Cardiac muscle cell (in vitro differentiated cells and primary cell): ENCODE measurements at regions not wholly inside any gene's neighbourhood (a gene's known extent, or its start where the extent isn't known, plus 50 kb on each side); places are given as distances from the start of the nearest gene placed in this dataset.

Source experiments
- DNase-seq, 2 donors: peaks; one replicate each; pipeline versions ENCODE4 v3.0.0 to v3.0.0-alpha.2; 2010 to 2017; ENCODE audit warnings: low read depth in 1 of 2, low spot score in 1 of 2
- H3K27ac ChIP-seq: fragments of 200-600 bp; sonication (generic); 2 replicates; pipeline ENCODE4 v1.5.1; 2016
- H3K27me3 ChIP-seq: fragments of 200-600 bp; sonication (generic); 2 replicates; pipeline ENCODE4 v1.6.0; 2016; ENCODE audit warnings: control low read depth
- H3K36me3 ChIP-seq: fragments of 200-600 bp; sonication (generic); 2 replicates; pipeline ENCODE4 v1.5.1; 2016; ENCODE audit warnings: control low read depth
- H3K4me1 ChIP-seq: fragments of 200-600 bp; sonication (generic); 2 replicates; pipeline ENCODE4 v1.8.1; 2017; ENCODE audit warnings: low read depth, mild to moderate bottlenecking, mixed run types
- H3K4me3 ChIP-seq: fragments of 200-600 bp; sonication (generic); 2 replicates; pipeline ENCODE4 v1.5.1; 2016; ENCODE audit warnings: mild to moderate bottlenecking
- H3K9me3 ChIP-seq: fragments of 200-600 bp; sonication (generic); 2 replicates; pipeline ENCODE4 v1.5.1; 2017; ENCODE audit warnings: low read depth, mild to moderate bottlenecking, control low read depth
- CTCF ChIP-seq: IDR thresholded peaks from 2 replicates; pipeline ENCODE4 v1.5.1; 2012; ENCODE audit warnings: low read depth, mild to moderate bottlenecking, low read length

- no peaks in the 10 kb centered on the region for H3K36me3 ChIP-seq
- H3K4me1 ChIP-seq: no peaks in the 10 kb centered on the region
- H3K4me3 ChIP-seq: no peak overlapping the region
- no peak overlapping the region for H3K27ac ChIP-seq
- H3K27me3 ChIP-seq: no peaks in the 10 kb centered on the region
- no peak for TF ChIP-seq CTCF
- no peaks in the 10 kb centered on the region for H3K9me3 ChIP-seq
- no peak for DNase-seq
These were observed 451.1 kb downstream of the BRINP1 start for GRCh38 chr9:118918180-118918579.

- no peak for DNase-seq
- H3K4me1 ChIP-seq: peaks cover 6% of the 10 kb centered on the region
- no peaks in the 10 kb centered on the region for H3K27me3 ChIP-seq
- no peak overlapping the region for H3K4me3 ChIP-seq
- H3K9me3 ChIP-seq: no peaks in the 10 kb centered on the region
- H3K27ac ChIP-seq: no peak overlapping the region
- TF ChIP-seq CTCF: no peak
- no peaks in the 10 kb centered on the region for H3K36me3 ChIP-seq
These were observed 440.5 kb downstream of the BRINP1 start for GRCh38 chr9:118928722-118929121.

- H3K9me3 ChIP-seq: no peaks in the 10 kb centered on the region
- H3K27ac ChIP-seq: no peak overlapping the region
- no peak overlapping the region for H3K4me3 ChIP-seq
- H3K36me3 ChIP-seq: no peaks in the 10 kb centered on the region
- DNase-seq: no peak
- no peak for TF ChIP-seq CTCF
- H3K27me3 ChIP-seq: no peaks in the 10 kb centered on the region
- H3K4me1 ChIP-seq: peaks cover 6% of the 10 kb centered on the region
These were observed 439.9 kb downstream of the BRINP1 start for GRCh38 chr9:118929287-118929686.

- TF ChIP-seq CTCF: no peak
- peaks cover 6% of the 10 kb centered on the region for H3K4me1 ChIP-seq
- H3K36me3 ChIP-seq: no peaks in the 10 kb centered on the region
- DNase-seq: no peak
- no peak overlapping the region for H3K27ac ChIP-seq
- H3K9me3 ChIP-seq: no peaks in the 10 kb centered on the region
- H3K4me3 ChIP-seq: no peak overlapping the region
- no peaks in the 10 kb centered on the region for H3K27me3 ChIP-seq
These were observed 437.3 kb downstream of the BRINP1 start for GRCh38 chr9:118931941-118932340.

GRCh38 chr9:118938581-118938980 is 430.7 kb downstream of the BRINP1 start:
- DNase-seq: no peak
- H3K27me3 ChIP-seq: no peaks in the 10 kb centered on the region
- TF ChIP-seq CTCF: no peak
- no peaks in the 10 kb centered on the region for H3K9me3 ChIP-seq
- no peak overlapping the region for H3K27ac ChIP-seq
- no peaks in the 10 kb centered on the region for H3K4me1 ChIP-seq
- no peak overlapping the region for H3K4me3 ChIP-seq
- H3K36me3 ChIP-seq: no peaks in the 10 kb centered on the region

- no peak for TF ChIP-seq CTCF
- no peaks in the 10 kb centered on the region for H3K9me3 ChIP-seq
- H3K27me3 ChIP-seq: no peaks in the 10 kb centered on the region
- H3K36me3 ChIP-seq: no peaks in the 10 kb centered on the region
- no peak overlapping the region for H3K27ac ChIP-seq
- no peak for DNase-seq
- H3K4me3 ChIP-seq: no peak overlapping the region
- H3K4me1 ChIP-seq: peaks cover 12% of the 10 kb centered on the region
These were observed 428.8 kb downstream of the BRINP1 start for GRCh38 chr9:118940473-118940872.
